B cell (primary cell): ENCODE measurements at regions not wholly inside any gene's neighbourhood (a gene's known extent, or its start where the extent isn't known, plus 50 kb on each side); places are given as distances from the start of the nearest gene placed in this dataset.

ENCODE experiments used
- EZH2 ChIP-seq: IDR thresholded peaks from 2 replicates; pipeline ENCODE4 v1.6.1; 2012; ENCODE audit warnings: borderline replicate concordance, low read depth, mild to moderate bottlenecking, moderate library complexity, low read length; ENCODE audit not compliant: insufficient read depth, poor library complexity, severe bottlenecking
- TF ChIP-seq, protein P1 (sequence below): fragments of 200-600 bp; IDR thresholded peaks from one replicate; pipeline ENCODE4 v1.8.0; 2022; ENCODE audit warnings: antibody characterized with exemption, mild to moderate bottlenecking

DNA sequence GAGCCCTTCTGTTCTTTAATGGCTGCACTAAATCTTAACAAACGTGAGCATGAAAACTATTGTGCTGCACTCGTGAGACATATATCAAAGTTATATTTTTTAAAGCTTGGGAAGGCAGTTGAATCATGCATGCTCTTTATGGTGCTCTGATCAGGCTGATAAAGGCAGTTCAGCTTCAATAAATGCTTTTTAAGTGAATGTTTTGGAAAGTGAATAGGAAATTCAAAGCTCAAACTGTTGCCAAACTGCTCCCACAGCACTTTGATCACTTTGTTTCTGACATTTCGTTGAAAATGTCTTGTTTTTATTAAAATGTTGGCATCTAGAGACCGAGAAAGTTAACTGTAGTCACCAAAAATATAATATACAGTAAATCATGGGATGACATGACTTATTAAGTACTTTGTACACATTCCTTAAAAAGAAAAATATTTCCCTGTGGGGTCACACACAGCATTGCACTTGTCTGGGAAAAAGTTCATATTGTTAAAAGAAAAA is 625.7 kb upstream of the PCDH9 start:
- TF ChIP-seq, protein P1, sequence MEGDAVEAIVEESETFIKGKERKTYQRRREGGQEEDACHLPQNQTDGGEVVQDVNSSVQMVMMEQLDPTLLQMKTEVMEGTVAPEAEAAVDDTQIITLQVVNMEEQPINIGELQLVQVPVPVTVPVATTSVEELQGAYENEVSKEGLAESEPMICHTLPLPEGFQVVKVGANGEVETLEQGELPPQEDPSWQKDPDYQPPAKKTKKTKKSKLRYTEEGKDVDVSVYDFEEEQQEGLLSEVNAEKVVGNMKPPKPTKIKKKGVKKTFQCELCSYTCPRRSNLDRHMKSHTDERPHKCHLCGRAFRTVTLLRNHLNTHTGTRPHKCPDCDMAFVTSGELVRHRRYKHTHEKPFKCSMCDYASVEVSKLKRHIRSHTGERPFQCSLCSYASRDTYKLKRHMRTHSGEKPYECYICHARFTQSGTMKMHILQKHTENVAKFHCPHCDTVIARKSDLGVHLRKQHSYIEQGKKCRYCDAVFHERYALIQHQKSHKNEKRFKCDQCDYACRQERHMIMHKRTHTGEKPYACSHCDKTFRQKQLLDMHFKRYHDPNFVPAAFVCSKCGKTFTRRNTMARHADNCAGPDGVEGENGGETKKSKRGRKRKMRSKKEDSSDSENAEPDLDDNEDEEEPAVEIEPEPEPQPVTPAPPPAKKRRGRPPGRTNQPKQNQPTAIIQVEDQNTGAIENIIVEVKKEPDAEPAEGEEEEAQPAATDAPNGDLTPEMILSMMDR = no peak
- no peak for TF ChIP-seq EZH2
